HuH-7 (cell line): ENCODE measurements at regions not wholly inside any gene's neighbourhood (a gene's known extent, or its start where the extent isn't known, plus 50 kb on each side); places are given as distances from the start of the nearest gene placed in this dataset.

Source experiments
- DNase-seq: peaks from one replicate; pipeline ENCODE4 v3.0.0; 2011; ENCODE audit warnings: low spot score

DNA sequence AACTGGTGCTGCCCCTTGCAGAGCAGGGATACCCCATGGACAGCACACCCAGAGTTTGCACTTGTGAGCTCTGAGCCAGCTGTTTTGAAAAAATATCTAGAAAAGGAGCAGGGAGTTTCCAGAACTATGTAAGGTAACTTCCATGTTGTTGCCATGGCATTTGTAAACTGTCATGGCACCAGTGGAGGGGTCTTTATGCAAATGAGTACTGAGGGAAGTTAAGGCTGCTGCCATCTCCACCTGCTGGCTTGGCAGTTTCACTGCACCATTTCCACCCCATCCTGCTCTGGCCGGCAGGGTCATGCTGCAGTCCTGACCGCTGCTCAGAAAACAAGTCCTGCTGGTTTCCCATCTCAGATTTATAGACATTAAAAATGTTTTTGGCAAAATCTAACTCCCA lies 52.3 kb upstream of the SNTG2 start:
- DNase-seq: peak; percentile 15

DNA sequence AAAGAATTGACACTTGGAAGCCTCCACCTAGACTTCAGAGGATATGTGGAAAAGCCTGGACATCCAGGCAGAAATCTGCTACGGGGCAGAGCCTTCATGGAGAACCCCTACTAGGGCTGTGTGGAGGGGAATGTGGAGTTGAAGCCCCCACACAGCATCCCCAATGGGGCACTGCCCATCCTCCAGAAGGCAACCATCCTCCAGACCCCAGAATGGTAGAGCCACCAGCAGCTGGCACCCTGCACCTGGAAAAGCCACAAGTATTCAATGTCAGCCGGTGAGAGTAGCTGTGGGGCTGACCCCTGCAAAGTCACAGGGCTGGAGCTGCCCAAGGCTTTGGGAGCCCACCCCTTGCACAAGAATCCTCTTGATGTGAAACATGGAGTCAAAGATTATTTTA lies 53.6 kb upstream of the SNTG2 start:
- no peak for DNase-seq

DNA sequence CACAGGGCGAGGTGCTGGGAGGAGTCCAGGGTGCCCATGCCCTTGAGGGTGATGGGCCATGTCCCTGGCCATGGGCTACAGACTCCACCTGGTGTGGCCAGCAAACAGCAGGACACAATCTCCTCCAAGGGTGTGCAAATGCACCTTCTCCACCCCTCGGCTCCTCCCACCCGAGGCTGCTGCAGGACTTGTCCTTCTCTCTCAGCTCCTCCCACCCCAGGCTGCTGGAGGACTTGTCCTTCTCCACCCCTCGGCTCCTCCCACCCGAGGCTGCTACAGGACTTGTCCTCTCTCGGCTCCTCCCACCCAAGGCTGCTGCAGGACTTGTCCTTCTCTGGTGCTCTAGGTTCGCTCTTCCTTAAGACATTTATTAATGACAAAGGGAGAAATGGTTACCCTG lies 57.3 kb upstream of the SNTG2 start:
- no peak for DNase-seq

DNA sequence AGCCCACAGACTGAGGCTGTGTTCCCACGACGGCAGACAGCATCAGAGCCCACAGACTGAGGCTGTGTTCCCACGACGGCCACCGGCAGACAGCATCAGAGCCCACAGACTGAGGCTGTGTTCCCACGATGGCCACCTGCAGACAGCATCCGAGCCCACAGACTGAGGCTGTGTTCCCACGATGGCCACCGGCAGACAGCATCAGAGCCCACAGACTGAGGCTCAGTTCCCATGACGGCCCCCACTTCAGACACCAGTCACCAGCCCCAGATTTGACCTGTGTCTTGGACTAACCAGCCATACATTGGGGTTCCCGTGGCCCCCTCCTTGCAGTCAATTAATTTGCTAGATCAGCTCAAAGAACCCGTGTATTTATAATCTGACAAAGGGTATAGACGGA lies 57.8 kb upstream of the SNTG2 start:
- DNase-seq: no peak

DNA sequence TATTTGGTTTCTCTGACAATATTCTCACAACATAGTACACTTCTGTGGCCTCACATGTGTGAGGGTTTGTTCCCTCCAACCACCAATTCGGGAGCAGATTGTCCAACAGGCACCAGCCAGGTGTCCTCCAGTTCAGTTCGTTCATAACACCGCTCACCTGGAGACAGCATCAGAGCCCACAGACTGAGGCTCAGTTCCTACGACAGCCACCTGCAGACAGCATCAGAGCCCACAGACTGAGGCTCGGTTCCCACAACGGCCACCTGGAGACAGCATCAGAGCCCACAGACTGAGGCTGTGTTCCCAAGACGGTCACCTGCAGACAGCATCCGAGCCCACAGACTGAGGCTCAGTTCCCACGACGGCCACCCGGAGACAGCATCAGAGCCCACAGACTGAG lies 58.2 kb upstream of the SNTG2 start:
- DNase-seq: no peak

DNA sequence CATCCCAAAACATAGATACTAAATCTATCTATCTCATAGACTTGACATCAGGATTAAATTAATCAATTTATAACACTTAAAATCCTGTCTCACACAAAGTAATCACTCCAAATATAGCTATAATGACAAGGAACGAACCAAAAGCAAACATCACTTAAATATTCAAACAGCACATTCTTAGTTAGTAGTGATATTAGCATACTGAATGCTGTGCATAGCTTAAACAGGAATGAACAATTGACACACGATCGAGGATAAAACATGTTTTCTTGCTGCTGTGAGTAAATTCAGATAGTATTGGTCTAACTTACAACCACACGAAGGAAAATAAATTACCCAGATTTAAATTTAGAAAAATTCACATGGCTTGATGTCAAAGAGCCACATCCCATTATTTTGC lies 58.9 kb upstream of the SNTG2 start:
- DNase-seq: no peak

DNA sequence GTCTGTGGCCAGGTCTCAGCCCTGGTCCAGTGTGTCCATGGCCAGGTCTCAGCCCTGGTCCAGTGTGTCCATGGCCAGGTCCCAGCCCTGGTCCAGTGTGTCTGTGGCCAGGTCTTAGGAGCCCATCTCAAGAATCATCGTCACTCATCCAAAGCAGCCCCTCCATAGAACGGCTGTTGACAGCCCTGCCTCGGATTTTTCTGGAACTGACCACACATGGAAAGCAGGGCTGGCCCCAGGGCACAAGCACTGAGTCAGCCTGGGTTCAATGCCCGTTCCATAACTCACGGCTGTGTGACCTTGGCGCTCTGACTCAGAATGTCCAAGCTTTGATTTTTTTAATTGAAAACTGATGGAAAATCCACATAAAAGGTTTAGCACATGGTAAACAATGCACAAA lies 59.9 kb upstream of the SNTG2 start:
- DNase-seq: no peak

DNA sequence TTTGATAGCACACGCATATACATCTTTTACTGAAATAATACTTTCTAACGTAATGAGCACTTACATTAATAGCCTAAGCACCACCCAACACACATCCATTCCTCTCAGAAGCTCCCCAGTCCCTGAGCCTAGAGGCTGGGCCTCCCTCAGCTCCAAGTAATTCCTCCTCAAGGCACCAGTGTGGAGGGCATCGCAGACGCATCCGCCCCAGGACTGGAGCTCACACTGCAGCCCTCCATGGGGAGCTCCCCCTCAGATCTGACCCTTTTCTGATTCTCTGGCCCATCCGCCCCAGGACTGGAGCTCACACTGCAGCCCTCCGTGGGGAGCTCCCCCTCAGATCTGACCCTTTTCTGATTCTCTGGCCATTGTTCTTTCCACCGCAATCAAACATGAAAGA lies 60.4 kb upstream of the SNTG2 start:
- no peak for DNase-seq

DNA sequence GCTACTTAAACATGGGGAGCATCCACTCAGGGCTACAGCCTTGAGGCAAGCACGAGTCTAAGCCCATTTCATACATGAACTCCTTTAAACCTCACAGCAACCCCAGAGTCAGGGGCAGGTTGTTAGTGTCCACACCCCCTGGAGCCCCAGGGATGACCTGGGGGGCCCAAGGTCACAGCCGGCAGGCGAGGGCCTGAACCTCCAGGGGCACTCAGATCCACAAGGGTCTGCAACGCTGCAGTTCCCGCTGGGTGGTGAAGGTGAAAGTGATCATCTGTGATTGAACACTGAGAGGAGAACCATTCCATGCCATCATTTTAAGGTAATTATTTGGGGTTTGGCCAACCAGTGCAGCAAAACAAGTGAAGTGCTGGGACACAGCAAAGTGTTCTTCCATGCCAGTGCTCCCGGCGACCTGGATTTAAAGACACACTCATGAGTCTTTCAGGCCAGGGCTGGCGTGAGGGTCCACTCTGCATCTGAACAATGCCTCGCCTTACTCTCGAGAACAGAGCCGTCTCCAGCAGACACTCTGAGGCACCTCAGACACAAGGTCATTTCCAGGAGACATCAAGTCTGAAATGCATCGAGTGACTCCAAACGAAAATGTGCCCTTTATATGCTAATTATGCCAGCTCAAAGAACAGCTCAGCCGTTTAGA lies 61.6 kb upstream of the SNTG2 start:
- DNase-seq: no peak

DNA sequence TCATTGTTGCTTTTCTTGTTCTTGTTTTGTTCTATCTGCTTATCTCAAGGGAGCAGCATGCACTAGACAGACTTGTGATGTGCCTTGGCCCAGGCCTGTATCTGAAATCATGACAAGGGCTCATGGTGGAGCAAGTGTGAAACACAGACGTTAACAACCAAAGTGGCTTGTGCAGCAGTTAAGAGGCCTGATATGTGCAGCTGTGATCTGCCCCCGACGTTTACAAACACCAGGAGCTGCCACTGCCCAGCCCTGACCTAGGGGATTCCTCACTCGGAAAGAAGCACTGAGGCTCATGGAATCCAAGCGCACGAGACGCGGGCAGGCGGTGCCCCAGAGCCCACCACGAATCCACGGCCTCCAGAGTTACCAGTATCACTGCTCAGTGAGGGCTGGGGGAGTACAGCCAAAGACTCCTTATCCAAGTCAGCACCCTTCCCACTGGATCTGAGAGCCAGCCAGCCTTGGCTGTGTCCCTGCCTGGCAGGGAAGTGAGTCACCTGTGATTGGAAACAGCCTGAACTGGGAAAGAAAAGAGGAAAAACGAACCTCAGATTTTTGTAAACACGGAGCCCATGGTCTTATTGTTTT lies 62.3 kb upstream of the SNTG2 start:
- no peak for DNase-seq

DNA sequence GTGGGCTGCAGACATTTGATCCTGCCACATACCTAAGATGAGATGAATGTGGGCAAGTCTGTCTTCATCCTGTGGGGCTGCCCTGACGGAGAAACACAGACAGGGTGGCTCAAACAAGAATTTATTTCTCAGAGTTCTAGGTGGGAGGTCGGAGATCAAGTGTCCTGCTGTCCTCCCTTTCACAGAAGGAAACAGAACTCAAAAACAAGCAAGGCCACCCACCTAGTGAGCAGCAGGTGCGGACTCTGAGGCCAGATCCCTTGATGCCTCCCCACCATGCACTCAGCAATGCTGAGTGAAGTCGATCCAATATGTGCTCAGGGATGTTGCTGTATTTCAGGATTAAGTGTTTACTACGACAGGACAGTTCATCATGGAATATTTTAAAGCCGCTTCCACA lies 63.0 kb upstream of the SNTG2 start:
- DNase-seq: no peak

DNA sequence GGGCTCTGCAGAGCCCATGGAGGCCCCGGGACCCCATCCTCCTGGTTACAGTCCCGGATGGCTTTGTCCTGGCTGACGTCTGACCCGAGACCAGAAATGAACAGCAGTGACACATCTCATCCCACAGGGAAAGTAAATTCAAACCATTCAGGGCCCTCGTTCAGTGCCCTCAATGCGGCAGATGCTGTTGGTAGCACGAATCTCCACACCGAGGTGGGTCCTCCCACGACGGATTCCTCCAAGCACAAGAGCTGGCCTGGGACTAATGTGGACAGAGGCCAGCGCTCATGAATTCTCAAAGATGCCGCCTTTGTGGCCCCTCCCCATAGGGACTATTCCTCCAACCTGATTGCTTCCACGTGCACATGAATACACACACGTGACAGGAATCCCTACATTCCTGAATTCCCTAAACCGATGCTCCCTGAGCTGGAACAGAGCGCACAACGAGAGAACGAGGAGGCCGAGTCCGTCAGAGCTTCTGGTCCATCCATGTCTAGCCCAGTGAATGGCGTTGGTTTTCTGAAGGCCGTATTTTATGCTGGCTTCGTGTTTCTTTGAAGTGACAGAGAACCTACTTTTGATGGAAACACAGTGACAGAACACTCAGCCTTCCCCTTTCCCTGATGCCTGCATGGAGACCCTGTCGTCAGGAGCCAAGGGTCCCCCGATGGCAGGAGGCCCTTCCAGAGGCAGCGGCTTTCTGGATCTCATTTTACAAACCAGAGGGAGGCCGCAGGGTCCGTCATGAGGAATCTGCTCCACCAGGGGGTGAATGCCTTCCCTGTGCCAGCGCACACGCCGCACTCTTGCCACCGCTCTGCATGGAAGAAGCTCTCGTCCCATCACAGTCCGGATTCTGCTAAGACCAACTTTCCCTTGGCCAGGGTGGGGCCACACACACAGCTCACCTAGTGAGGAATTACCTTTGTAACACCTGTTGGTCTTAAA lies 64.3 kb upstream of the SNTG2 start:
- no peak for DNase-seq

DNA sequence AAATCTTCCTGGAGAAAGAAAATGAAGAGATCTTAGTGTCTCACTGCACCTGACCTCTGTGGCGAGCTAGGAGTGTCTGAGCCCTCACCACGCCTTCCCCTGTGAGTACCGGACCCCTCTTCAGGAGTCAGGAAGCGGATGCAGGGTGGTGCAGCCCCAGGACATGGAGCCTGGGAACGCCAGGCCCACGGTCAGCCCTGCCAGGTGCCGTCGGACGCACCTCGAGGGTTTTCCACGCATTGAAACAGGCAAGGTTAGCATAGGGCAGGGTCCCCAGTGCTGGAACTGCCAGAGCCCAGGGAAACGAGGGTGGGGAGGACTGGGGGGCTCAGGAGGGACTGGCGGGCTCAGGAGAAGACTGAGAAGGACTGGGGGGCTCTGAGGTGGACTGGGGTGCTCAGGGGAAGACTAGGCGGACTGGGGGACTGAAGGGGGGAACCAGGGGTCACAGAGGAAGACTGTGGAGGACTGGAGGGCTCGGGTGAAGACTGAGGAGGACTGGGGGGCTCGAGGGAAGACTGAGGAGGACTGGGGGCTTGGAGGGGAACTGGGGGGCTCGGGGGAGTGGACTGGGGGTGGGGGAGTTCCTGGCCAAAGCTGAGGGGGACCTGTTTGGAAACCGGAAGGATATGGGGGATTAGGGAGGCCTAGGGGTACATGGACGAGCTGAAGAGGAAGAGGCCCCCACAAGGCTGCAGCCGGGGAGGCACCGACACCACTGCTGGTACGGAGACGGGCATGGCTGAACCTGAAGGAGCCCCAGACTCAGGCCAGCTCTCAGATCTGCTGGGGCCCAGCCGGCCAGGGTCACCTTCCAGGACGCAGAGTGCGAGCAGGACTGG lies 65.2 kb upstream of the SNTG2 start:
- no peak for DNase-seq

DNA sequence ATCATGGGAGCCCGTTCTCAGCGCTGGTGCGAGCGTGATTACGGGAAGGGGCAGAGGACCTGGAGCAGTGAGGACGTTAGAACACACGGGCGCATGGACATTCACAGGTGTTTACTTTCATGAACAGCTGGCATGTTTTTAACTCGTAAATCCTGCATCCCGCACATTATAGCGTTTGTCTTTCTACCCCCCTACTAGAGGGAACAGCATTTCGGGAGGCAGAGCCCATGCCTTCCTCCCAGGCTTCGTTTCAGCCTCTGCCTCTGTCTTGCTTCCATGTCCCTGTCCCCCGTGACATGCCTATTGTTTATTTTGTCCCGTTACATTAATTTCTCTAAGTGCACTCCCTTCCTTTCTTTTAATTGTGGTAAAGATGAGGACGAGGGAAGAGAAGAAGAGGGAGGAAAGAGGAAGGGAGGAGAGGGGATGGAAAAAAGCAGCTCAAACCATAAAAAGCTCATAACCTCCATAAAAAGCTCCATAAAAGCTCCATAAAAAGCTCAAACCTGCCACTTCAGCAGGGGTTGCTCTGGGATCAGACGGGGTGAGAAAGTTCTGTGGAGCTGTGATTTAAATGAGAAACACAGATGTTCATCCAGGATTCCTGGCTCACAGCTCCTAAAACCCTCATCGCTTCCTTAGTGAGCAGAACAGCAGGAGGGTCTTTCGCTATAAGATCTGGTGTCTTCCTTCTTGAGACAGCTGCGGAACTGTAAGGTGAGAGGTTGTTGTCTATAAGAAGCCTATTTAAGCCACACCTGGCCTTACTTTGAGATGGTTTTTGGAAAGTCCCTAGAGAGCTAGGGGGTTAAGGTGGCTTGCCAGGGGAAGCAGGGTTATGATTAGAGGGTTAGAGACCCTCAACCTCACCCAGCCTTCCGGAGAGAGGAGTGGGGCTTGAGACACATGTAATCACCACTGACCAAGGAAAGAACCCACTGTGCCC lies 66.6 kb upstream of the SNTG2 start:
- no peak for DNase-seq

DNA sequence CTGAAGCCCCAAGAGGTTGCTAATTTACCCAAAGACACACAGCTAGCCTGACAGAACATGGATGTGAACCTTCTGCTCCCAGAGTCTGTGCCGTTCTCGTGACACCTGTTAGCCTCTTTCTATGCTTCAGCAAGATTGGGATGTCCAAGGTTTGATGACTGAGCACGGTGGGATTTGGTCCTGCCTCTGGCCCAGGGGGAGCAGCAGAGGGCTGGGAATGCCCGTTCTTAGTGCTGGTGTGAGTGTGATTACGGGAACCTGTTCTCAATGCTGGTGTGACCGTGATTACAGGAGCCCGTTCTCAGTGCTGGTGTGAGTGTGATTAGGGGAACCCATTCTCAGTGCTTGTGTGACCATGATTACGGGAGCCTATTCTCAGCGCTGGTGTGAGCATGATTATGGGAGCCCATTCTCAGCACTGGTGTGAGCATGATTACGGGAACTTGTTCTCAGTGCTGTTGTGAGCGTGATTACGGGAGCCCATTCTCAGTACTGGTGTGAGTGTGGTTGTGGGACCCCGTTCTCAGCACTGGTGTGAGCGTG lies 67.3 kb upstream of the SNTG2 start:
- no peak for DNase-seq

DNA sequence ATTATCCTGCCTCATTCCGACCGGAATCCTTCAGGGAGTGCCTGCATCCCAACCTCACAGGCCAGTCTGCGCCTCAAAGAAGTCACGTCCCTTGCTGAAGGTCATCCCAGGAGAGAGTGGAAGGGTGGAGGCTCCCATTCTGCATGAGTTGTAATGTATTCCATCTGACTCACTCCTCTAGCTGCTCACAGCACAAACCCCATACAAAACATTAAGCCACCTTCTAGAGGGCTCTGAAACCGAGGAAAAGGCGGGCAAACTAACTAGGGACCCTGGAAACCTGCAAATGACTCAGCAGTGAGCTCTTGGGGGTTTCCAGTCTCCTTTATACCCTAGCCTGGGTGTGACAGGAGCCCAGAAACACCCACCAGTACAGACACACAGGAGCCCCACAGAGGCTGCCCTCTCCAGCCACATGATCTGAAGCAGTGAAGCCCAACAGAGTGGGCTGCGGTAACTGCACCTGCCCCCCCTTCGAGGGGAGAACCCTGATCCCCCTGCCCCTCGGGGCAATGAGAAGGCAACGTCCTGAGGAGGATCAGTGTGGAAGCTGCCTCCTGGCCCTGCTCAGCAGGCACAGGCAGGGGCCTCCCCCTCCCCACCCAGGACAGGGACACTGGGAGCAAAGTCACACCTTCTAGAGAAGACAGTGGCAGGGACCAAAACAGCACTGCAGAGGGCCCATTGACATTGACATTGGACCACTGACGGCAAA lies 69.3 kb upstream of the SNTG2 start:
- no peak for DNase-seq

DNA sequence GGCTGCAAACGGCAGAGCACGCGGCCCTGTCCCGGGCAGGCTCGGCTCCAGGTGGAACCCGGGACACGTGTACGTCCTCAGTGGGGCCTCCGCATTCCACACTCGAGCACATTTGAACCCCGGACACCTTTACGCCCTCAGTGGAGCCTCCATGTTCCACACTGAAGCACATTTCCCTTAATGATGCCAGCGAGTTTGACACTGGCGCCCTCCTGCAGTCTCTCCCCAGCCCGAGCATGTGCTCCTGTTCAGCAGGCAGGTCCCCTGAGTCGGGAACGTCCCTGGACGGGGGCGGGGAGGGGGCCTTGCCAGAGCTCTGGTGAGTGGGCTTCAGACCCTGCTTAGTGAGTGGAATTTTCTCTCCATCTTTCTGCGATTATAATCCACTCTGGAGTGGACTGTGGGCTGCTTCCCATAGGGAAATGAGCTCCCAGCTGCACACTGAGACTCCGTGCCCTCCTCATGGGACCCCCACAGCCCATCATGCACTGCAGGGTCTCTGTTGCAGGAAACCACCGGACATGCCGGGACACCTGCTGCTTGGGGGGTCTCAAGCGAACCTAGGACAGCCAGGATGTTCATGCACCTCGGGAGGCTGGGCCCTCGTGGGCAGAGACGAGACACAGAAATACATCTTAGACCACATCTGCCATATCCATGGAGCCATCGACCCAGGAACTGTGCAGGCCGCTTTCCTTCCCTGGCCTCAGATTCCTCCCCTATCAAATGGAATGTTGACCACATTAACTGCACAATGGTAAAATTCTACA lies 70.3 kb upstream of the SNTG2 start:
- DNase-seq: no peak

DNA sequence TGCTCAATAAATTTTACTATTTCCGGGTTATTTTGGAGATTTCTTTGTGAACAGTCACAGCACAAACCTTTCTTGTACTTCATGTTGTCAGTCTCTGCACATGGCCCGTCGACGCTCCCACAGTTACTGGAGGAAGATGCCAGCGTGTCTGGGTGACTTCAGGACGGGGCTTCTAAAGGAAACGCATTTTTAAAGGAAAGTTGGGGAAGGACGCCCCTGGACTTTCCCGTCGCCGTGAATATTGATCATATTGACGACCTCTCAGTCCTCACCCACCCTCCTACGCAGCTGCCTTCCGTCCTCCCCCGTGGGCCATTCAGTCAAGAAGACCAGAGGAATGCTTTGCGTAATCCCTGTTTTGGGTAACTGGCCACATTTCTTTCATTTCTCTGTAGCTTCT lies 71.1 kb upstream of the SNTG2 start:
- no peak for DNase-seq

DNA sequence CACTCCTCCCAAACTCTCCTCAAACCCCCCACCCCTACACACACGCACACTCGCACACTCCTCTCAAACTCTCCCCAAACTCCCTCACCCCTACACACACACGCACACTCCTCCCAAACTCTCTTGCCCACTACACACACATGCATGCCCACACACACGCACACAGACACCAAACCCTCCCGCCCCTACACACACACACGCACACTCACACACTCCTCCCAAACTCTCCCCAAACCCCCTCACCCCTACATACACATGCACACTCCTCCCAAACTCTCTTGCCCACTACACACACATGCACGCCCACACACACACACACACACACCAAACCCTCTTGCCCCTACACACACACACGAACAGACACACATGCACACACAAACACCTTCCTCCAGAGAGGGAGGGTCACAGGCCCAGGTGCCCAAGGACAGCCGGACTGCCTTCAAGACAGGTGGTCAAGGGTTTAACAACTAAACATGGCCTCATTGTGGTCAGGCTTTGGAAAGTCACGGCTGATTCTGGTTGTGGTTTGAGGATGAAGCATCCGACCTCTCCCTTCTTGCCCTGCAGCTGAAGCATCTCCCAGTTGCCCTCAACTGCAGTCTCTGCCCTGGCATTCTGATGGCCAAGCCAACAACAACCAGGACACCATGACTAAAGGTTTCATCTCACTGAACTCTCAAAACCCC lies 72.3 kb upstream of the SNTG2 start:
- DNase-seq: no peak
